ENCODE measurements at regions not wholly inside any gene's neighbourhood (a gene's known extent, or its start where the extent isn't known, plus 50 kb on each side); places are given as distances from the start of the nearest gene placed in this dataset.

DNA sequence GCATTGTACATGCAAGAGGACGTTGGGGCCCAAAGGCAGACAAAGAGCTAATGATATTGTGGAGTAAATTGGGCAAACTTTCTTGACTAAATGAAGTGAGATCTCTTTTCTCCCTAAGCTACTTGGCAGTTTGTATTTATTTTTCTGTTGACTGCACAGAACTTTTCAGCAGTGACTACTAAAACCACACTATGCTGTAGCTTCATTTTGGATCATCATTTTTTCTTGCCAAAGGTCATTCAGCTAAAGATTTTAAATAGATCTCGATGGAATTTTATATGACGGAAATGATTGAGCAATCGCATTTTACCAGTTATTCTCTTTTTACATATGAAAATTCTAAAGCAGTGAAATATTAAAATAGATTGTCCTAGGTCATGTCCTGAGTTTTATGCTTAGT is 286.1 kb upstream of the ACTBL2 start:
- no peak for TF ChIP-seq KDM1A (IDR thresholded peaks at IDR 0.05; ENCODE audit: borderline replicate concordance, low read length)
- TF ChIP-seq RXRA (IDR thresholded peaks at IDR 0.05; ENCODE audit: insufficient read depth, low read depth, low read length): no peak
- TF ChIP-seq, protein P1, sequence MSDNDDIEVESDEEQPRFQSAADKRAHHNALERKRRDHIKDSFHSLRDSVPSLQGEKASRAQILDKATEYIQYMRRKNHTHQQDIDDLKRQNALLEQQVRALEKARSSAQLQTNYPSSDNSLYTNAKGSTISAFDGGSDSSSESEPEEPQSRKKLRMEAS (IDR thresholded peaks at IDR 0.05): no peak
- no peak for TF ChIP-seq POLR2A (IDR thresholded peaks at IDR 0.05; ENCODE audit: control extremely low read depth in 1 of 2, low read depth in 2 of 2, low read length in 2 of 2)
- TF ChIP-seq, protein P2, sequence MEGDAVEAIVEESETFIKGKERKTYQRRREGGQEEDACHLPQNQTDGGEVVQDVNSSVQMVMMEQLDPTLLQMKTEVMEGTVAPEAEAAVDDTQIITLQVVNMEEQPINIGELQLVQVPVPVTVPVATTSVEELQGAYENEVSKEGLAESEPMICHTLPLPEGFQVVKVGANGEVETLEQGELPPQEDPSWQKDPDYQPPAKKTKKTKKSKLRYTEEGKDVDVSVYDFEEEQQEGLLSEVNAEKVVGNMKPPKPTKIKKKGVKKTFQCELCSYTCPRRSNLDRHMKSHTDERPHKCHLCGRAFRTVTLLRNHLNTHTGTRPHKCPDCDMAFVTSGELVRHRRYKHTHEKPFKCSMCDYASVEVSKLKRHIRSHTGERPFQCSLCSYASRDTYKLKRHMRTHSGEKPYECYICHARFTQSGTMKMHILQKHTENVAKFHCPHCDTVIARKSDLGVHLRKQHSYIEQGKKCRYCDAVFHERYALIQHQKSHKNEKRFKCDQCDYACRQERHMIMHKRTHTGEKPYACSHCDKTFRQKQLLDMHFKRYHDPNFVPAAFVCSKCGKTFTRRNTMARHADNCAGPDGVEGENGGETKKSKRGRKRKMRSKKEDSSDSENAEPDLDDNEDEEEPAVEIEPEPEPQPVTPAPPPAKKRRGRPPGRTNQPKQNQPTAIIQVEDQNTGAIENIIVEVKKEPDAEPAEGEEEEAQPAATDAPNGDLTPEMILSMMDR (IDR thresholded peaks at IDR 0.05; ENCODE audit: control extremely low read depth in 1 of 3, insufficient read depth in 1 of 3, low read depth in 1 of 3, low read length in 3 of 3): no peak
- no peak for TF ChIP-seq GTF2F1 (IDR thresholded peaks at IDR 0.05; ENCODE audit: borderline replicate concordance, low read depth, low read length)
- no peak for TF ChIP-seq BACH1 (IDR thresholded peaks at IDR 0.05; ENCODE audit: low read length)
- TF ChIP-seq JUN (IDR thresholded peaks at IDR 0.05; ENCODE audit: low read depth, low read length): no peak
- no peak for TF ChIP-seq NRF1 (IDR thresholded peaks at IDR 0.05; ENCODE audit: low read depth, low read length)
- no peak for TF ChIP-seq YY1 (IDR thresholded peaks at IDR 0.05; ENCODE audit: low read depth, low read length)
- TF ChIP-seq SIN3A (conservative IDR thresholded peaks at IDR 0.05 in 1 of 2, IDR thresholded peaks at IDR 0.05 in 1 of 2; ENCODE audit: low read depth in 1 of 2, low read length in 2 of 2): no peak

All from H1 (cell line).